ENCODE measurements at regions not wholly inside any gene's neighbourhood (a gene's known extent, or its start where the extent isn't known, plus 50 kb on each side); places are given as distances from the start of the nearest gene placed in this dataset.

DNA sequence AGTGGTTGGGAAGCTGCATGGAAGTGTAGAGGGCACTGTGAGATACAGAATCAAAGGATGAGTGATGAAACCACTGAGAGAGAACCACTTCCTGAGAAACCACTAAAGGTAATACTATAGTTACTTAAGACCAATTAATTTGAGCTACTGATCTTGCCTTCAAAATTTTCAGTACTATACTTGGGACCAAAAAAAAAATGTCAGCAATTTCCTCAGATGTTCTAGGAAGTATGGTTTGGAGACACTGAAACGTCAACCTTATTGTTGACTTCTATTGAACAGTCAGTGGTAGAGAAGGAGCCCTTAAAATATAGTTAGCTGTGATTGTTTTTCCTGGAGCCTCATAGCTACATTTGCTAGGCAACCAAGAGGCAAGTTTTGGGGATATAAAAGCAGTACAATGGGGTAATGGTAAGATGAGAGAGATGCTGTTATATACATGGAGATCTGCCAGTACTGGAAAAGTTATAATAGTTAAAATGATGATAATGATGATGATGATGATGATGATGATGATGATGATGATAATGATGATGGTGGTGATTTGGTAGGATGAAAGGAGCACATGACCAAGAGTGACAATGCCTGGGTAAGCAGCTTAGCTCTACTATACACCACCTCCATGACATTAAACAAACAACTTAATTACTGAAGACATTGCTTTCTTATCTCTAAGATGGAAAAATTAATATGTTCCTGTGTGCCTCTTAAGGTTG is 300.9 kb upstream of the G2E3 start:
- Histone ChIP-seq H3K9me2 (replicated peaks; ENCODE audit: insufficient read depth, low read length) (no peaks in the 10 kb centered on the region), H4K20me1 (ENCODE audit: insufficient read depth, low read length) (no peaks in the 10 kb centered on the region), H3K4me2 (ENCODE audit: low read depth, low read length) (no peak overlapping the region), H3K36me3 (replicated peaks; ENCODE audit: insufficient read depth, low read length) (no peaks in the 10 kb centered on the region), H3K9me3 (replicated peaks; ENCODE audit: insufficient read depth, low read length) (no peaks in the 10 kb centered on the region), H3K27me3 (replicated peaks; ENCODE audit: insufficient read depth, low read length) (no peaks in the 10 kb centered on the region), H2AFZ (ENCODE audit: low read length) (no peak overlapping the region), H3F3A (ENCODE audit: insufficient read depth, low read length) (no peaks in the 10 kb centered on the region), H3K27ac (ENCODE audit: low read length) (no peak overlapping the region), H3K79me2 (ENCODE audit: low read length) (no peaks in the 10 kb centered on the region), H3K4me1 (ENCODE audit: low read length) (no peaks in the 10 kb centered on the region), H3K9ac (ENCODE audit: low read length) (no peak overlapping the region), H3K4me3 (ENCODE audit: low read length) (no peak overlapping the region)
- no peak for TF ChIP-seq EZH2phosphoT487 (IDR thresholded peaks at IDR 0.05; ENCODE audit: low read length)
- TF ChIP-seq EZH2 (optimal IDR thresholded peaks at IDR 0.05; ENCODE audit: low read depth, low read length) = no peak
- TF ChIP-seq, protein P1, sequence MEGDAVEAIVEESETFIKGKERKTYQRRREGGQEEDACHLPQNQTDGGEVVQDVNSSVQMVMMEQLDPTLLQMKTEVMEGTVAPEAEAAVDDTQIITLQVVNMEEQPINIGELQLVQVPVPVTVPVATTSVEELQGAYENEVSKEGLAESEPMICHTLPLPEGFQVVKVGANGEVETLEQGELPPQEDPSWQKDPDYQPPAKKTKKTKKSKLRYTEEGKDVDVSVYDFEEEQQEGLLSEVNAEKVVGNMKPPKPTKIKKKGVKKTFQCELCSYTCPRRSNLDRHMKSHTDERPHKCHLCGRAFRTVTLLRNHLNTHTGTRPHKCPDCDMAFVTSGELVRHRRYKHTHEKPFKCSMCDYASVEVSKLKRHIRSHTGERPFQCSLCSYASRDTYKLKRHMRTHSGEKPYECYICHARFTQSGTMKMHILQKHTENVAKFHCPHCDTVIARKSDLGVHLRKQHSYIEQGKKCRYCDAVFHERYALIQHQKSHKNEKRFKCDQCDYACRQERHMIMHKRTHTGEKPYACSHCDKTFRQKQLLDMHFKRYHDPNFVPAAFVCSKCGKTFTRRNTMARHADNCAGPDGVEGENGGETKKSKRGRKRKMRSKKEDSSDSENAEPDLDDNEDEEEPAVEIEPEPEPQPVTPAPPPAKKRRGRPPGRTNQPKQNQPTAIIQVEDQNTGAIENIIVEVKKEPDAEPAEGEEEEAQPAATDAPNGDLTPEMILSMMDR (IDR thresholded peaks at IDR 0.05; ENCODE audit: low read length) = no peak
- no peak for DNase-seq

DNA sequence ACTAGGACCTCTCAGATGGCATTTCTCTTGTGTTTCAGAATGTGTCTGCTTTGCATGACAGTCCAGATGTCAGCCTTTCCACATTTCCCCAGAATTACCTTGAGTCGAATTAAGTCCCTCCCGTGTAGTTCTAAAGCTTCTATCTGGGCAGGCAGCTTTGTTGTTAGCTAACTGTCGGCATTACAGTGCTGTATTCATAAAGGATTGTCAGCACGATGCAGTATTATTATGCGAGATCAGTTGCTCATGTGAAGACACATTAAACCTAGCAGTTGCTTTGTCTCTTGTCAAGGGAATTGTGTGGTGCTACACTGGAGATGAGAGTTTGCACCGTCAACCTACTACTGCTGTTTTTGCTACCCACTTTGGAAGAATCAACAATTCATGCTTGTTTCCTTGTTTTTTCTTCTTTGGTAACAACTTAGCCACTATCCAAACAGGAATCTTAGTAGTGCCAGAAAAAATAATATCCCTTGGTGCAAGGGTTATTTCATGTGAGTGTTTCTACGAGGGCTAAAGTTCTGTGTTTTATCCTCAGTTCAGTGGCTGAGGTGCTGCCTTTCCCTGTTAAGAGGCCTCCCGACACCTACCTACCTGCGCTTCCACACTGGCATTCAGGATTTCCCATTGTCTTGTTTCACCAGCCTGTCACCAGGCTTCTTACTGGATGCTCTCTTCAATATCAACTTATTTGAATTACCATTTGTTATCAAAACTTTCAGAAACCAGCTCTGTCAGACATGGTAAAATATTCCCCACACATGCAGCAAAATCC is 297.9 kb upstream of the G2E3 start:
- no peak for DNase-seq
- Histone ChIP-seq H3K4me2 (ENCODE audit: low read depth, low read length) (no peak overlapping the region), H3K4me1 (ENCODE audit: low read length) (no peaks in the 10 kb centered on the region), H3K36me3 (replicated peaks; ENCODE audit: insufficient read depth, low read length) (no peaks in the 10 kb centered on the region), H3K9me3 (replicated peaks; ENCODE audit: insufficient read depth, low read length) (no peaks in the 10 kb centered on the region), H3K9me2 (replicated peaks; ENCODE audit: insufficient read depth, low read length) (no peaks in the 10 kb centered on the region), H3K79me2 (ENCODE audit: low read length) (no peaks in the 10 kb centered on the region), H3K4me3 (ENCODE audit: low read length) (no peak overlapping the region), H3K27me3 (replicated peaks; ENCODE audit: insufficient read depth, low read length) (no peaks in the 10 kb centered on the region), H2AFZ (ENCODE audit: low read length) (no peak overlapping the region), H3K9ac (ENCODE audit: low read length) (no peak overlapping the region), H3K27ac (ENCODE audit: low read length) (no peak overlapping the region), H4K20me1 (ENCODE audit: insufficient read depth, low read length) (no peaks in the 10 kb centered on the region), H3F3A (ENCODE audit: insufficient read depth, low read length) (no peaks in the 10 kb centered on the region)
- no peak for TF ChIP-seq EZH2 (optimal IDR thresholded peaks at IDR 0.05; ENCODE audit: low read depth, low read length)
- TF ChIP-seq, protein P1 (IDR thresholded peaks at IDR 0.05; ENCODE audit: low read length) = no peak
- TF ChIP-seq EZH2phosphoT487 (IDR thresholded peaks at IDR 0.05; ENCODE audit: low read length) = no peak

DNA sequence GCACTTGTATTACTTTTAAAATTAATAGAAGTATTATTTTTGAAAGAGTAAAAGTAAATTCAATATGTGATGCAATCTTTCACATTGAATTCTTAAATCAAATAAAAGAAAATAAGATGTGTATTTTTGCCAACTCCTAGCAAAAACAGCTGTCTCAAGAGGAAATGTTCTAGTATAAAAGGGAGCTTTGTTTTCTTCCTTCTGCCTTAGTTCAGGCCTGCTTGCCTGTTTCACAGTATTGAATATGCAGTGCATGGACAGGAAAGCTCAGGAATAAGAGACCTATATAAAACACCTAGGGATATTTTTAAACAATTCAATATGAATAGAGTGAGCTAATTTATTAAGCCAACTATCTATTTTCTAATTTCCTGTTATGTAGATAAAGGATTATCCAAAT is 294.8 kb upstream of the G2E3 start:
- DNase-seq = no peak
- Histone ChIP-seq H3F3A (ENCODE audit: insufficient read depth, low read length) (no peaks in the 10 kb centered on the region), H3K27me3 (replicated peaks; ENCODE audit: insufficient read depth, low read length) (no peaks in the 10 kb centered on the region), H3K9ac (ENCODE audit: low read length) (no peak overlapping the region), H3K4me2 (ENCODE audit: low read depth, low read length) (no peak overlapping the region), H3K4me3 (ENCODE audit: low read length) (no peak overlapping the region), H3K27ac (ENCODE audit: low read length) (no peak overlapping the region), H3K9me2 (replicated peaks; ENCODE audit: insufficient read depth, low read length) (no peaks in the 10 kb centered on the region), H3K9me3 (replicated peaks; ENCODE audit: insufficient read depth, low read length) (no peaks in the 10 kb centered on the region), H2AFZ (ENCODE audit: low read length) (no peak overlapping the region), H4K20me1 (ENCODE audit: insufficient read depth, low read length) (no peaks in the 10 kb centered on the region), H3K4me1 (ENCODE audit: low read length) (no peaks in the 10 kb centered on the region), H3K79me2 (ENCODE audit: low read length) (no peaks in the 10 kb centered on the region), H3K36me3 (replicated peaks; ENCODE audit: insufficient read depth, low read length) (no peaks in the 10 kb centered on the region)
- TF ChIP-seq EZH2phosphoT487 (IDR thresholded peaks at IDR 0.05; ENCODE audit: low read length) (no peak), EZH2 (optimal IDR thresholded peaks at IDR 0.05; ENCODE audit: low read depth, low read length) (no peak)
- TF ChIP-seq, protein P1 (IDR thresholded peaks at IDR 0.05; ENCODE audit: low read length) = no peak
